ENCODE measurements at regions not wholly inside any gene's neighbourhood (a gene's known extent, or its start where the extent isn't known, plus 50 kb on each side); places are given as distances from the start of the nearest gene placed in this dataset.
"Not testable (repeated sequence)": the region's sequence is repeated elsewhere in the genome, so short reads cannot be mapped to it uniquely, and the experiment has no call there.

- DNase-seq, result no peak
Observed at GRCh38 chr5:99706160-99706559, 777.4 kb upstream of the CHD1 start.

GRCh38 chr5:99702565-99702964 lies 773.8 kb upstream of the CHD1 start:
- DNase-seq, result no peak

- DNase-seq, result no peak
Observed at GRCh38 chr5:99694884-99695283, 766.1 kb upstream of the CHD1 start.

GRCh38 chr5:99686538-99686937 lies 757.7 kb upstream of the CHD1 start:
- no peak for DNase-seq

GRCh38 chr5:99675974-99676373 lies 747.2 kb upstream of the CHD1 start:
- DNase-seq, result no peak

- no peak for DNase-seq
Observed at GRCh38 chr5:99674101-99674500, 745.3 kb upstream of the CHD1 start.

GRCh38 chr5:99664972-99665371 lies 736.2 kb upstream of the CHD1 start:
- no peak for DNase-seq

- DNase-seq, result no peak
Observed at GRCh38 chr5:99651298-99651697, 722.5 kb upstream of the CHD1 start.

- DNase-seq, result no peak
Observed at GRCh38 chr5:99646011-99646647, 717.3 kb upstream of the CHD1 start.

GRCh38 chr5:99644822-99645221 lies 716.0 kb upstream of the CHD1 start:
- DNase-seq, result no peak

GRCh38 chr5:99640646-99641045 lies 711.8 kb upstream of the CHD1 start:
- DNase-seq, result no peak

- no peak for DNase-seq
Observed at GRCh38 chr5:99639905-99640304, 711.1 kb upstream of the CHD1 start.

- no peak for DNase-seq
Observed at GRCh38 chr5:99636663-99637062, 707.9 kb upstream of the CHD1 start.

GRCh38 chr5:99621772-99622681 lies 693.2 kb upstream of the CHD1 start:
- DNase-seq, result no peak

- no peak for DNase-seq
Observed at GRCh38 chr5:99617335-99617734, 688.5 kb upstream of the CHD1 start.

GRCh38 chr5:99614888-99615287 lies 686.1 kb upstream of the CHD1 start:
- no peak for DNase-seq

- DNase-seq, result no peak
Observed at GRCh38 chr5:99607124-99607523, 678.3 kb upstream of the CHD1 start.

- no peak for DNase-seq
Observed at GRCh38 chr5:99605904-99606303, 677.1 kb upstream of the CHD1 start.

- DNase-seq, result no peak
Observed at GRCh38 chr5:99600952-99601351, 672.1 kb upstream of the CHD1 start.

GRCh38 chr5:99590806-99591205 lies 662.0 kb upstream of the CHD1 start:
- no peak for DNase-seq

GRCh38 chr5:99589424-99589823 lies 660.6 kb upstream of the CHD1 start:
- no peak for DNase-seq

- no peak for DNase-seq
Observed at GRCh38 chr5:99587983-99588382, 659.2 kb upstream of the CHD1 start.

GRCh38 chr5:99586878-99587277 lies 658.1 kb upstream of the CHD1 start:
- no peak for DNase-seq

GRCh38 chr5:99581204-99581603 lies 652.4 kb upstream of the CHD1 start:
- DNase-seq, result not testable (repeated sequence)
